ENCODE measurements at regions not wholly inside any gene's neighbourhood (a gene's known extent, or its start where the extent isn't known, plus 50 kb on each side); places are given as distances from the start of the nearest gene placed in this dataset.

GRCh38 chr3:35932995-35933394 is 293.7 kb downstream of the ARPP21 start:
- TF ChIP-seq, protein P1, sequence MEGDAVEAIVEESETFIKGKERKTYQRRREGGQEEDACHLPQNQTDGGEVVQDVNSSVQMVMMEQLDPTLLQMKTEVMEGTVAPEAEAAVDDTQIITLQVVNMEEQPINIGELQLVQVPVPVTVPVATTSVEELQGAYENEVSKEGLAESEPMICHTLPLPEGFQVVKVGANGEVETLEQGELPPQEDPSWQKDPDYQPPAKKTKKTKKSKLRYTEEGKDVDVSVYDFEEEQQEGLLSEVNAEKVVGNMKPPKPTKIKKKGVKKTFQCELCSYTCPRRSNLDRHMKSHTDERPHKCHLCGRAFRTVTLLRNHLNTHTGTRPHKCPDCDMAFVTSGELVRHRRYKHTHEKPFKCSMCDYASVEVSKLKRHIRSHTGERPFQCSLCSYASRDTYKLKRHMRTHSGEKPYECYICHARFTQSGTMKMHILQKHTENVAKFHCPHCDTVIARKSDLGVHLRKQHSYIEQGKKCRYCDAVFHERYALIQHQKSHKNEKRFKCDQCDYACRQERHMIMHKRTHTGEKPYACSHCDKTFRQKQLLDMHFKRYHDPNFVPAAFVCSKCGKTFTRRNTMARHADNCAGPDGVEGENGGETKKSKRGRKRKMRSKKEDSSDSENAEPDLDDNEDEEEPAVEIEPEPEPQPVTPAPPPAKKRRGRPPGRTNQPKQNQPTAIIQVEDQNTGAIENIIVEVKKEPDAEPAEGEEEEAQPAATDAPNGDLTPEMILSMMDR (conservative IDR thresholded peaks at IDR 0.05 in 1 of 2, IDR thresholded peaks at IDR 0.05 in 1 of 2; ENCODE audit: low read depth in 1 of 2, low read length in 2 of 2): no peak
- no peak for TF ChIP-seq EZH2 (IDR thresholded peaks at IDR 0.05; ENCODE audit: low read length, missing control alignments)
